BJ (cell line): ENCODE measurements at regions not wholly inside any gene's neighbourhood (a gene's known extent, or its start where the extent isn't known, plus 50 kb on each side); places are given as distances from the start of the nearest gene placed in this dataset.

Source experiments
- CTCF ChIA-PET: fragments of 350-600 bp; formaldehyde crosslinking; extraction: SDS; loops from one replicate; lab custom pipeline; 2021; ENCODE audit warnings: antibody characterized with exemption, inconsistent platforms; lab: Yijun Ruan, JAX
- POLR2A ChIA-PET: fragments of 300-600 bp; sonication (Branson Sonifier 250); formaldehyde crosslinking; extraction: SDS; loops from one replicate; lab custom pipeline; 2021; ENCODE audit warnings: antibody characterized with exemption; lab: Charles Lee
- DNase-seq: peaks from one replicate; pipeline ENCODE4 v3.0.0-alpha.2; 2011; ENCODE audit warnings: low read depth
- H3K27me3 ChIP-seq: 2 replicates; pipeline ENCODE4 v1.6.0; 2011; ENCODE audit warnings: low read length; ENCODE audit not compliant: control insufficient read depth, insufficient read depth
- H3K36me3 ChIP-seq: 2 replicates; pipeline ENCODE4 v1.5.1; 2011; ENCODE audit warnings: low read length; ENCODE audit not compliant: control insufficient read depth, insufficient read depth
- H3K4me3 ChIP-seq: 2 replicates; pipeline ENCODE4 v1.5.1; 2011; ENCODE audit warnings: low read depth, mild to moderate bottlenecking, control low read depth, low read length
- TF ChIP-seq, protein P1 (sequence below): IDR thresholded peaks from 2 replicates; pipeline ENCODE4 v1.5.1; 2011; ENCODE audit warnings: low read depth, mild to moderate bottlenecking, control low read depth, inconsistent platforms, low read length, moderate library complexity; ENCODE audit not compliant: insufficient read depth

DNA sequence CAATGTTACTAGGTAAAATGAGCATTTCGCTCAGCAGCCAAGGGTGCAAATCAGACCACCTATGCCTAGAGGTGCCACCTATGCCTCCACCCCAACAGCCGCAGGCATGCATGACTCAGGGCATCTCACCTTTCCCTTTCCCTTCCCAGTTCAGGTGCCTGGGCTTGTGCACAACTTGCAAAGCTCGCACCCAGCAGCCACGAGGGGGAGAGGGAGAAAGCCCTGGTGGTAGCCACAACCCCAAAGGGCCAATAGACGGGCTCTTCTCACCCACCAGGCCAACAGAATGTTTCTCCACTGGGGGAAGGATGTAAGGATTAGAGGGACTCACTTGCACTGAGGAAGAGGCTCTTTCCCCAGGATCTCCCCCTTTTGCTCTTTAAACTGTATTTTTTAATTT, 462.3 kb upstream of the PCDH15 start:
- Histone ChIP-seq H3K27me3 (no peaks in the 10 kb centered on the region), H3K36me3 (no peaks in the 10 kb centered on the region), H3K4me3 (no peak overlapping the region)
- ChIA-PET CTCF (no interaction called here), POLR2A (no interaction called here)
- TF ChIP-seq, protein P1, sequence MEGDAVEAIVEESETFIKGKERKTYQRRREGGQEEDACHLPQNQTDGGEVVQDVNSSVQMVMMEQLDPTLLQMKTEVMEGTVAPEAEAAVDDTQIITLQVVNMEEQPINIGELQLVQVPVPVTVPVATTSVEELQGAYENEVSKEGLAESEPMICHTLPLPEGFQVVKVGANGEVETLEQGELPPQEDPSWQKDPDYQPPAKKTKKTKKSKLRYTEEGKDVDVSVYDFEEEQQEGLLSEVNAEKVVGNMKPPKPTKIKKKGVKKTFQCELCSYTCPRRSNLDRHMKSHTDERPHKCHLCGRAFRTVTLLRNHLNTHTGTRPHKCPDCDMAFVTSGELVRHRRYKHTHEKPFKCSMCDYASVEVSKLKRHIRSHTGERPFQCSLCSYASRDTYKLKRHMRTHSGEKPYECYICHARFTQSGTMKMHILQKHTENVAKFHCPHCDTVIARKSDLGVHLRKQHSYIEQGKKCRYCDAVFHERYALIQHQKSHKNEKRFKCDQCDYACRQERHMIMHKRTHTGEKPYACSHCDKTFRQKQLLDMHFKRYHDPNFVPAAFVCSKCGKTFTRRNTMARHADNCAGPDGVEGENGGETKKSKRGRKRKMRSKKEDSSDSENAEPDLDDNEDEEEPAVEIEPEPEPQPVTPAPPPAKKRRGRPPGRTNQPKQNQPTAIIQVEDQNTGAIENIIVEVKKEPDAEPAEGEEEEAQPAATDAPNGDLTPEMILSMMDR, result no peak
- no peak for DNase-seq

DNA sequence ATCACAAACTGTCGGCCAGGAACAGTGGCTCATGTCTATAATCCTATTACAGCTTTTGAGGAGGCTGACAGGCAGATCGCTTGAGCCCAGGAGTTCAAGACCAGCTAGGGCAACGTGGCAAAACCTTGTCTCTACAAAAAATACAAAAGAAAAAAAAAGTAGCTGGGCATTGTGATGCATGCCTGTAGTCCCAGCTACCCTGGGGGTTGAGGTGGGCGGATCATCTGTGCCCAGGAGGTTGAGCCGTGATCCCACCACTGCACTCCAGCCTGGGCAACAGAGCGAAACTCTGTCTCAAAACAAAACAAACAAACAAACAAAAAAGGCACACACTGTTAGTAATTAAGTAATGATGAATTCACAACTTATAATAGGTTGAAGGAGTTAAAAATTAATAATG, 441.5 kb upstream of the PCDH15 start:
- Histone ChIP-seq H3K27me3 (no peaks in the 10 kb centered on the region), H3K36me3 (no peaks in the 10 kb centered on the region), H3K4me3 (no peak overlapping the region)
- TF ChIP-seq, protein P1, result no peak
- ChIA-PET CTCF (no interaction called here), POLR2A (no interaction called here)
- DNase-seq, result no peak

DNA sequence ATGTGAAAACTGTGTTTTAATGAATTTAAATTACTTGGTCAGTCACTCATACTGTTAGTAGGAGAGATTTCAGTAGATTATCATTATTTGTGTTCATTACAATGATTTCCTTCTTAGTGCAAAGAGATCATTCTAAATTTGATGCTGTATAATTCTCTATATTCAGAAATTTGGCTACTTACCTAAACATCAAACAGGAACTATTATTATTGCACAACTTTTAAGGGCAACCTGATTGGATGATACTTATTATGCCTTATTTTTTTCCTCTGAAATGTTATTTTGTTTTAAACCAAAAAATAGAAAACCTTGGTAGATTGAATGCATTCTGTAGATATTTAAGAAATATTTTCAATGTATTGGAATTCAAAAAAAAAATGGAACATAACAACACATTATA, 436.4 kb upstream of the PCDH15 start:
- TF ChIP-seq, protein P1, result no peak
- ChIA-PET POLR2A (no interaction called here), CTCF (interaction anchor here (0.6 kb wide), 1 partner anchor 1871 kb away, joined by 3 read pairs; no protein-coding TSS in a partner anchor)
- no peak overlapping the region for H3K4me3 ChIP-seq
- no peaks in the 10 kb centered on the region for H3K36me3 ChIP-seq
- H3K27me3 ChIP-seq, result no peaks in the 10 kb centered on the region
- DNase-seq, result no peak

DNA sequence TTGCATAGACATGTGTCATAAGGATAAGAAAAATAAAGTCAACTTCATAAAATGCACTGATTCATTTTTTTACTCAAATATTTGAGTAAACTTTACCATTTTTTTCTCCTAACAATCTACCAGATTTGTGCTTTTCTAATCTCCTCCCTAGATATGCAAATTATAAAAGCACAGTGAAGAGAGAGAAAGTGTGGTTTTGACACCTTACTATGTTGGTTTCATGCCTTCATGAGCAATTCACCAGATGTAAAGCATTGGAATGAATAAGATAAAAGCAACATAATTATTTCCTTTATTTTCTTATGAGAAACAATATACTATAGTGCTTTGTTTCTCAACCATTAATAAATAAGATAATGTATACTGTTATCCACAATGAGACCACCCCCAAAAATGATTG, 432.5 kb upstream of the PCDH15 start:
- Histone ChIP-seq H3K36me3 (no peaks in the 10 kb centered on the region), H3K4me3 (no peak overlapping the region), H3K27me3 (no peaks in the 10 kb centered on the region)
- ChIA-PET CTCF (interaction anchor here (1.4 kb wide), 1 partner anchor 49 kb away, joined by 3 read pairs; no protein-coding TSS in a partner anchor), POLR2A (no interaction called here)
- DNase-seq, result no peak
- TF ChIP-seq, protein P1, result no peak

DNA sequence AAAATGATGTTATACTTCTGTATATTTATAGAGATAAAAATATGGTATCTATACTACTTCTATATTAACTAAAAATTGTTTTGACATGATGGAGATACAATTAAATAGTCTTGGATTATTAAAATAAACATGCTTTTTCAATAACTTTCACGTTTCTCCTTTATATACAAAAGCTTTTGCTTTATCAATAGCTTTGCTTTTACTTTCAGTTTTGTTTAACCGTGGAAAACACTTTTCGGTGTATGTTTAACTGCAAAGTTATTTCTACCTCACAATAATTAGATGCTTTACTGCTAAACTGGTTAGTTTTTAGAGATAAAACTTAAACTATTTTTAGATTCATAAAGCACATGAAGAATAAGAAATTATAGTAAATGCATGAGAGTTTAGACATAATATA, 432.1 kb upstream of the PCDH15 start:
- Histone ChIP-seq H3K27me3 (no peaks in the 10 kb centered on the region), H3K36me3 (no peaks in the 10 kb centered on the region), H3K4me3 (no peak overlapping the region)
- ChIA-PET CTCF (no interaction called here), POLR2A (no interaction called here)
- TF ChIP-seq, protein P1, result no peak
- no peak for DNase-seq
